Stimulated activated CD4-positive, alpha-beta T cell treated with anti-CD3 and anti-CD28 coated beads, Interleukin-1b, Interleukin-23, amount 100 ng/mL, for 4 hours (primary cell): ENCODE measurements at regions not wholly inside any gene's neighbourhood (a gene's known extent, or its start where the extent isn't known, plus 50 kb on each side); places are given as distances from the start of the nearest gene placed in this dataset.

ENCODE experiments used
- DNase-seq, 2 donors: peaks; one replicate each; pipeline ENCODE4 v3.0.0-alpha.2; 2020; ENCODE audit warnings: low read depth in 2 of 2

- DNase-seq, result no peak
These were observed 478.5 kb downstream of the ADGRL2 start for GRCh38 chr1:82279241-82279640.

- no peak for DNase-seq
These were observed 473.1 kb downstream of the ADGRL2 start for GRCh38 chr1:82273816-82274215.

GRCh38 chr1:82269431-82269830 lies 468.7 kb downstream of the ADGRL2 start:
- DNase-seq, result no peak

- DNase-seq, result no peak
These were observed 468.1 kb downstream of the ADGRL2 start for GRCh38 chr1:82268826-82269225.

GRCh38 chr1:82266351-82266750 lies 465.6 kb downstream of the ADGRL2 start:
- DNase-seq, result no peak

GRCh38 chr1:82265436-82265835 lies 464.7 kb downstream of the ADGRL2 start:
- no peak for DNase-seq

- no peak for DNase-seq
These were observed 464.1 kb downstream of the ADGRL2 start for GRCh38 chr1:82264802-82265201.

- no peak for DNase-seq
These were observed 462.7 kb downstream of the ADGRL2 start for GRCh38 chr1:82263396-82263795.

GRCh38 chr1:82260666-82261065 lies 459.9 kb downstream of the ADGRL2 start:
- no peak for DNase-seq

GRCh38 chr1:82260051-82260450 lies 459.3 kb downstream of the ADGRL2 start:
- DNase-seq, result no peak

GRCh38 chr1:82258887-82259286 lies 458.2 kb downstream of the ADGRL2 start:
- no peak for DNase-seq

- DNase-seq, result no peak
These were observed 445.3 kb downstream of the ADGRL2 start for GRCh38 chr1:82246050-82246449.

- no peak for DNase-seq
These were observed 444.7 kb downstream of the ADGRL2 start for GRCh38 chr1:82245345-82246014.

GRCh38 chr1:82240571-82240970 lies 439.8 kb downstream of the ADGRL2 start:
- DNase-seq, result no peak

- DNase-seq, result no peak
These were observed 429.9 kb downstream of the ADGRL2 start for GRCh38 chr1:82230667-82231066.

GRCh38 chr1:82227306-82228095 lies 426.8 kb downstream of the ADGRL2 start:
- no peak for DNase-seq

- DNase-seq, result no peak
These were observed 425.4 kb downstream of the ADGRL2 start for GRCh38 chr1:82226186-82226505.

- no peak for DNase-seq
These were observed 424.9 kb downstream of the ADGRL2 start for GRCh38 chr1:82225421-82226185.

- DNase-seq, result no peak
These were observed 422.4 kb downstream of the ADGRL2 start for GRCh38 chr1:82223091-82223490.

- no peak for DNase-seq
These were observed 421.0 kb downstream of the ADGRL2 start for GRCh38 chr1:82221721-82222120.

GRCh38 chr1:82220754-82221153 lies 420.0 kb downstream of the ADGRL2 start:
- no peak for DNase-seq

- DNase-seq, result no peak
These were observed 419.1 kb downstream of the ADGRL2 start for GRCh38 chr1:82219841-82220240.

- no peak for DNase-seq
These were observed 418.1 kb downstream of the ADGRL2 start for GRCh38 chr1:82218846-82219245.
